ENCODE measurements at regions not wholly inside any gene's neighbourhood (a gene's known extent, or its start where the extent isn't known, plus 50 kb on each side); places are given as distances from the start of the nearest gene placed in this dataset.
"Not testable (repeated sequence)": the region's sequence is repeated elsewhere in the genome, so short reads cannot be mapped to it uniquely, and the experiment has no call there.

- DNase-seq (ENCODE audit: low read depth, low spot score): no peak
These were observed 204.2 kb upstream of the RASGEF1B start for GRCh38 chr4:81675791-81676393.

- no peak for DNase-seq (ENCODE audit: low read depth, low spot score)
These were observed 202.3 kb upstream of the RASGEF1B start for GRCh38 chr4:81673961-81674360.

- not testable (repeated sequence) for DNase-seq (ENCODE audit: low read depth, low spot score)
These were observed 196.6 kb upstream of the RASGEF1B start for GRCh38 chr4:81668328-81668727.

- DNase-seq (ENCODE audit: low read depth, low spot score): no peak
These were observed 195.8 kb upstream of the RASGEF1B start for GRCh38 chr4:81667539-81667938.

GRCh38 chr4:81666491-81666890 lies 194.8 kb upstream of the RASGEF1B start:
- DNase-seq (ENCODE audit: low read depth, low spot score): no peak

GRCh38 chr4:81665649-81666048 lies 193.9 kb upstream of the RASGEF1B start:
- no peak for DNase-seq (ENCODE audit: low read depth, low spot score)

GRCh38 chr4:81665045-81665444 lies 193.3 kb upstream of the RASGEF1B start:
- DNase-seq (ENCODE audit: low read depth, low spot score): no peak

GRCh38 chr4:81664079-81664478 lies 192.4 kb upstream of the RASGEF1B start:
- DNase-seq (ENCODE audit: low read depth, low spot score): peak; percentile 14

- no peak for DNase-seq (ENCODE audit: low read depth, low spot score)
These were observed 191.7 kb upstream of the RASGEF1B start for GRCh38 chr4:81663368-81663767.

- no peak for DNase-seq (ENCODE audit: low read depth, low spot score)
These were observed 187.3 kb upstream of the RASGEF1B start for GRCh38 chr4:81659051-81659450.

GRCh38 chr4:81652069-81652478 lies 180.4 kb upstream of the RASGEF1B start:
- DNase-seq (ENCODE audit: low read depth, low spot score): no peak

GRCh38 chr4:81651243-81651899 lies 179.7 kb upstream of the RASGEF1B start:
- DNase-seq (ENCODE audit: low read depth, low spot score): no peak

- peak; percentile 31 for DNase-seq (ENCODE audit: low read depth, low spot score)
These were observed 179.0 kb upstream of the RASGEF1B start for GRCh38 chr4:81650606-81651242.

GRCh38 chr4:81648576-81649275 lies 177.0 kb upstream of the RASGEF1B start:
- peak; percentile 79 for DNase-seq (ENCODE audit: low read depth, low spot score)

GRCh38 chr4:81647388-81647787 lies 175.7 kb upstream of the RASGEF1B start:
- DNase-seq (ENCODE audit: low read depth, low spot score): no peak

GRCh38 chr4:81642543-81642942 lies 170.8 kb upstream of the RASGEF1B start:
- DNase-seq (ENCODE audit: low read depth, low spot score): no peak

- DNase-seq (ENCODE audit: low read depth, low spot score): no peak
These were observed 167.5 kb upstream of the RASGEF1B start for GRCh38 chr4:81639248-81639647.

- no peak for DNase-seq (ENCODE audit: low read depth, low spot score)
These were observed 167.0 kb upstream of the RASGEF1B start for GRCh38 chr4:81638698-81639097.

GRCh38 chr4:81635739-81636138 lies 164.0 kb upstream of the RASGEF1B start:
- DNase-seq (ENCODE audit: low read depth, low spot score): no peak

- DNase-seq (ENCODE audit: low read depth, low spot score): no peak
These were observed 163.3 kb upstream of the RASGEF1B start for GRCh38 chr4:81634766-81635549.

- no peak for DNase-seq (ENCODE audit: low read depth, low spot score)
These were observed 162.5 kb upstream of the RASGEF1B start for GRCh38 chr4:81634165-81634564.

All from astrocyte of the hippocampus (primary cell).